ENCODE measurements at regions not wholly inside any gene's neighbourhood (a gene's known extent, or its start where the extent isn't known, plus 50 kb on each side); places are given as distances from the start of the nearest gene placed in this dataset.

DNA sequence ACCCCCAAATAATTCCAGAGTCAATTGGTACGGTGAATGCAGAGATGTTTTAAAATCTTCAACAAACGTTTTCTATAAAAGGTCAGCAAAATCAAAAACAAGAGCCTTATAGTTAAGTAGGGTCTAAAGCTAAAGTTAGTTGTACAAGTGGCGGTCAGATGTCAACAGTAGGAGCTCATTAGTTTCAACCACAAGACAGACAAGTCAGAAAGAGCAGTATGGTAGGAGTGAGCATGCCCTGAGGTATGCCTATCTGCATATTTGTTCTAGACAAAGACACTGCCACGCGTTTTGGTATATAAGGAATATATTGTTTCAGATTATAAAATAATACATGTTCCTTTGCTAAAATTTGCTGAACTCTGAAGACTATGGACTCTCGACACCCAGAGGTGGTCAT lies 431.5 kb upstream of the KIF2B start:
- no peak overlapping the region for H3K27ac ChIP-seq
- no peak for DNase-seq (ENCODE audit: low spot score)
- H3K4me3 ChIP-seq = no peak overlapping the region
- TF ChIP-seq CTCF (IDR thresholded peaks at IDR 0.05) = no peak

GRCh38 chr17:53390575-53390974 lies 432.2 kb upstream of the KIF2B start:
- no peak for TF ChIP-seq CTCF (IDR thresholded peaks at IDR 0.05)
- Histone ChIP-seq H3K4me3 (no peak overlapping the region), H3K27ac (no peak overlapping the region)
- no peak for DNase-seq (ENCODE audit: low spot score)

GRCh38 chr17:53387745-53388144 lies 435.0 kb upstream of the KIF2B start:
- TF ChIP-seq CTCF (IDR thresholded peaks at IDR 0.05) = no peak
- DNase-seq (ENCODE audit: low spot score) = no peak
- Histone ChIP-seq H3K4me3 (no peak overlapping the region), H3K27ac (no peak overlapping the region)

DNA sequence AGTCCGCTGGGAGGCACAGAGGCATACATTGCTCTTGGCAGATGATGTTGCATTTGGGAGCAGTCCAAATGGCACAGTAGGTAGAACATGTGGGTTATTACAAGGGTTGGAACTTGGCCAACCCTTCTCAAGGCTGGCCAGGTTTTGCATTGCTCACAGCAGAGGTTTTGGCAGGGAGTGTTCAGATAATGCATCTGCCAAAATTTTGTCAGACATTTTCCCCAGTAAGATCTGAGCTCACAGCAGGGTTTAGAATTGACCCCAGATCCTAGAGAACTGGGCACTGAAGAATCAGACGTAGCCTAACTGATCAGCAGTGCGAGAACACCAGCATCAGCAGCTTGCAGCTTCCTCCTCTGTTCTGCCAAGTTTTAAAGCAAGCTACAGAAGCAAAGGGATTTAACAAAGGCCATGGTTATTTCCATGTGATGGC lies 468.8 kb upstream of the KIF2B start:
- no peak overlapping the region for H3K4me3 ChIP-seq
- no peak for TF ChIP-seq CTCF (IDR thresholded peaks at IDR 0.05)
- H3K27ac ChIP-seq = no peak overlapping the region
- no peak for DNase-seq (ENCODE audit: low spot score)

DNA sequence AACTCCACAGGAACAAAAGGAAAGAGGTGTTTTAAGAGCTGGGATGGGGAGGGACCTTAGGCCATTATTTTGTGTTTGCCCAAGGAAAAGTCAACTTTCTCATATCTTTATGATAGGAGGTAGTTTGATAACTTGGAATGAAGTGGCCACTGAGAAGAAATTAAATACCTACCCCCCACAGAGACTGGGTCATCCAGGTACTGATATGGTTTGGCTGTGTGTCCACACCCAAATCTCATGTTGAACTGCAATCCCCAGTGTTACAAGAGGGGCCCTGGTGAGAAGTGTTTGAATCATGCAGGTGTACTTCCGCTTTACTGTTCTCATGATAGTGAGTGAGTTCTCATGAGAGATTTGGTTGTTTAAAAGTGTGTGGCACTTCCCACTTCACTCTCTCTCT lies 477.9 kb upstream of the KIF2B start:
- no peak for TF ChIP-seq CTCF (IDR thresholded peaks at IDR 0.05)
- DNase-seq (ENCODE audit: low spot score) = no peak
- Histone ChIP-seq H3K27ac (no peak overlapping the region), H3K4me3 (no peak overlapping the region)

DNA sequence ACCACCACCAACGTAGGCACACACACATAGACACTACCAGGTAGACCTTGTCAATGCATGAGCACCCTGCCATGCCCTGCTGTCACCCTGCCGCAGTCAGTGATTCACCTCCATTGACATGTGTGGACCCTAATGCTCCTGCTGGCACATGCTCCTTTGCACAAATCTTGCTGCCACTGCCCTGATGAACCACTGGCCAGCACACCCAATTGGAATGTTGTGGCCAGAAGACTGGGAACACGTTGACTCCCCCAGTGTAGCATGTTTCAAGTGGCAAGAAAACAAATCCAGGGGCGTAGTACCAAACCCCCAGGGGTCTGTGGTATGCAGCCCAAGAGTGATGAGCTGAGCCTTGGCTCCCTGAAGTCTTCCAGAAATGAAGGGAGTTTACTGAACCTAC lies 486.4 kb upstream of the KIF2B start:
- Histone ChIP-seq H3K4me3 (no peak overlapping the region), H3K27ac (no peak overlapping the region)
- no peak for TF ChIP-seq CTCF (IDR thresholded peaks at IDR 0.05)
- DNase-seq (ENCODE audit: low spot score) = no peak

GRCh38 chr17:53335443-53335842 lies 487.3 kb upstream of the KIF2B start:
- no peak overlapping the region for H3K27ac ChIP-seq
- no peak for TF ChIP-seq CTCF (IDR thresholded peaks at IDR 0.05)
- H3K4me3 ChIP-seq = no peak overlapping the region
- no peak for DNase-seq (ENCODE audit: low spot score)
